BLaER1 treated with 17β-estradiol and CSF1 and Interleukin-3, amounts not matched to agents 10 nM and 100 nM (cell line): ENCODE measurements at regions not wholly inside any gene's neighbourhood (a gene's known extent, or its start where the extent isn't known, plus 50 kb on each side); places are given as distances from the start of the nearest gene placed in this dataset.
A peak's percentile ranks its signal among the peaks of the same experiment; 100 is the strongest.

Source experiments
- H3K27ac ChIP-seq, 11 experiments: shearing (Covaris generic); formaldehyde crosslinking; 2 replicates each; pipeline ENCODE4 v1.8.1; 2022
- H3K27me3 ChIP-seq, 11 experiments: shearing (Covaris generic); formaldehyde crosslinking; 2 replicates each; pipeline ENCODE4 v1.8.1; 2022
- H3K36me3 ChIP-seq, 11 experiments: shearing (Covaris generic); formaldehyde crosslinking; 2 replicates each; pipeline ENCODE4 v1.8.1; 2022
- H3K4me1 ChIP-seq, 10 experiments: shearing (Covaris generic); formaldehyde crosslinking; 2 replicates each; pipeline ENCODE4 v1.8.1; 2022
- H3K4me2 ChIP-seq, 11 experiments: shearing (Covaris generic); formaldehyde crosslinking; 2 replicates each; pipeline ENCODE4 v1.8.1; 2022
- H3K4me3 ChIP-seq, 10 experiments: shearing (Covaris generic); formaldehyde crosslinking; 2 replicates each; pipeline ENCODE4 v1.8.1; 2022
- H3K9ac ChIP-seq, 11 experiments: shearing (Covaris generic); formaldehyde crosslinking; 2 replicates each; pipeline ENCODE4 v1.8.1; 2022
- H3K9me3 ChIP-seq, 11 experiments: shearing (Covaris generic); formaldehyde crosslinking; replicated peaks in 1 of 11; 2 replicates each; pipeline ENCODE4 v1.8.1; 2022
- H4K20me1 ChIP-seq, 11 experiments: shearing (Covaris generic); formaldehyde crosslinking; 2 replicates each; pipeline ENCODE4 v1.8.1; 2022
- Cebpa-rat ChIP-seq, 11 experiments: shearing (Covaris generic); IDR thresholded peaks; 2 replicates each; pipeline ENCODE4 v1.8.1; 2022

DNA sequence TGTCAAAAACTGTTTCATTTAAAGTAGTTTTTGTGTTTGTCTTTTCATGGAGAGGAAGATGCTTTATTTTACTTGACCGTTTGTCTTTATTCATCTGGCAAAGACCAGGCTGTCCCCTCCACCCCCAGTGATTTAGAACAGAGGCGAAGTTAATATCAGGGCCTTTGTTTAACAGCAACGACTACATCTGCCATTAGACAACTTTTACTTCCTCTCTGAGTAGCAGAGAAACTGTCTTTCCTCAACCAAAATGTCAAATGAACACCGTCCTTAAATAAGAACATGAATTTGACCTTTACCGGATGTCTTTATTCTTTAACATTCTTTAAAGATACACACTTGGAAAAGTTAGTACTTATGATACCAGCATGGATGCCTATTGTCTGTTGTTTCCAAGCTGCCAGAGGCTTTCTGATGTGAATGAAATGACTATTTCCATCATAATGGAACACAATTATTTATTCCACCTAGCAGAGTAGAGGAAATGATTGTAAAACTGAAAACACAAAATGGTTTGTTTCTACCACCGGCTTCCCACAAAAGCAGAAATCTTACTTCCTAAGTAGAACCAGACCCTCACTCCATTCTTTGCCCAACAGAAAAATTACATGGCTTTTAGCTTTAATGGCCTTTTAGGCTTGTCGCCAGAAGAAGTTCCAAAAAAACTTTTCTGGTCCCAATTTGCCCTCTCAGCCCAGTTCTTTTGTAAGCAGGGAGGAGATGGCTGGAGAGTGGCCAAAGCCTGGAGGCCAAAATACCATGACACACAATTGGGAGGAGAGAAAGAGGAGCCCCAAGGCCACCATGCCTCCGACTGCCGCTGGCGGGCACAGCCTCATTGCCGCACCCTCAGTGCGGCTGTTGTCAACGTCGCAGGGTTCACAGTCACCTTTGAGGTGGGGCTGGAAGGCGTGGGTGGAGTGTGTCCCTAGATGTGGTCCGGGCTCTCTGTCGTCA is 168.5 kb downstream of the TEX36 start:
- H3K4me2 ChIP-seq, result peak overlapping the region; percentile 3 to 61 (median 18); a peak in 11 of 22 replicates
- H3K27ac ChIP-seq, result no peak overlapping the region
- no peaks in the 10 kb centered on the region for H3K27me3 ChIP-seq
- peaks cover 5 to 18% (median 14%) of the 10 kb centered on the region in 10 experiments; a peak in 15 of 20 replicates for H3K4me1 ChIP-seq
- no peak overlapping the region for H3K4me3 ChIP-seq
- H3K9me3 ChIP-seq, result peaks cover 0 to 11% (median 6%) of the 10 kb centered on the region in 11 experiments; a peak in 13 of 22 replicates
- H4K20me1 ChIP-seq, result no peaks in the 10 kb centered on the region
- no peak overlapping the region for H3K9ac ChIP-seq
- no peaks in the 10 kb centered on the region for H3K36me3 ChIP-seq
- no peak for TF ChIP-seq Cebpa-rat (IDR thresholded peaks at IDR 0.05)

DNA sequence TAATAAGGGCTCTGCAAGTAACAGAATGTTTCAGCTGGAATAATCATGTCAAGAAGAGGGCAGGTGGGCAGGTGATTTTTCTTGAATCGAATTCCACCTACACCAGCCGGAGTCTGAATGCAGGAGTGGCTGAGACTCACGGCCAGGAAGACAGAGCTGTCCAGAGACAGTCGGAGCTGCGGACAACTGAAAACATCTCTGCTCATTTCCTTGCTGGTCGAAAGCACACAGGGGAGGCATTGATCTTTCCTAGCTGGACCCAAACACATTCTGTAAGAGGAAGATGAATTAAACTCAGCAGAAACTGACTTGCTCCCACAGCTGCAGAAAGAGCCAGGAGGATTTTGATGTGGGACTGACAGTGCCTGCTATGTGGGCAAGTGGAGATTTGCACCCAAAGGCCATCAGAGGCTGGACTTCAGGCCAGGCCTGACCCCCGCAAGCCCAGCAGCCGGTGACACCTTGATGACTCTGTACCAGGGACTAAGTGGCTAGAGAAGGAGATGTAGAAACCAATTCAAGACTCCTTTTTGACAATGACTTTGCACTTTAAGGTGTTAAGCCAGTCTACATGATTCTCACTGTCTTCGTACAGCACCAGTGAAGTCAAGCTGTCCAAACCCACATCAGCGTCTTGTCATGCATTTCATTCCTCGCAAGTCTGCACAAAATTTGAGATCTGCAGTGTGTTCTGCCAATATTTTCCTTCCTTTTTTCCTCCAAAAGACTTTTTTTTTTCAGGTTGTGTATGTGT is 169.4 kb downstream of the TEX36 start:
- no peaks in the 10 kb centered on the region for H3K36me3 ChIP-seq
- H3K27me3 ChIP-seq, result no peaks in the 10 kb centered on the region
- H3K9me3 ChIP-seq, result peaks cover 0 to 6% (median 3%) of the 10 kb centered on the region in 11 experiments; a peak in 9 of 22 replicates
- peaks cover 5 to 18% (median 14%) of the 10 kb centered on the region in 10 experiments; a peak in 15 of 20 replicates for H3K4me1 ChIP-seq
- H3K4me2 ChIP-seq, result peak overlapping the region in 6 of 11 experiments; percentile 7 to 44 (median 14); a peak in 4 of 22 replicates
- H3K4me3 ChIP-seq, result no peak overlapping the region
- TF ChIP-seq Cebpa-rat (IDR thresholded peaks at IDR 0.05), result no peak
- no peak overlapping the region for H3K9ac ChIP-seq
- no peaks in the 10 kb centered on the region for H4K20me1 ChIP-seq
- no peak overlapping the region for H3K27ac ChIP-seq

DNA sequence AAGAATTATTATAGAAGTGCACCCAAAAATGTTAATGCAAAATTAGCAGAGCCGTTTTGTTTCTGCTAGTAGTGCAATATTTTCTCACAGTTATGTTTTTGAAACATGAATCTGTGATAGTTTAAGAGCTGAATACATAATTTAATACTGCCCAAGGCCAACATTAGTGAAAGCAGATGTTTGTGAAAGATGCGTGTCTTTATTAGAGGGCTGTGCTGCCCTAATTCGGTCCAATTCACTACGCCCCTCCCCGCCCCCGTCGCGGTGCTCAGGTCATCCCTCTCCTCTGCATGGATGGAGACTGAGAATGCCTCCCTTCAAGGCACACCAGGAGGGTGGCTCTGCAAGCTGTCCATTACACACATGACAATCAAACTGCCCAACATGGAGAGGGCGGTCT is 172.0 kb downstream of the TEX36 start:
- H3K4me1 ChIP-seq, result peaks cover 5 to 18% (median 13%) of the 10 kb centered on the region in 10 experiments; a peak in 14 of 20 replicates
- no peak for TF ChIP-seq Cebpa-rat (IDR thresholded peaks at IDR 0.05)
- no peak overlapping the region for H3K4me3 ChIP-seq
- H3K27me3 ChIP-seq, result no peaks in the 10 kb centered on the region
- H3K27ac ChIP-seq, result no peak overlapping the region
- no peaks in the 10 kb centered on the region for H3K9me3 ChIP-seq
- H3K4me2 ChIP-seq, result no peak overlapping the region
- no peaks in the 10 kb centered on the region for H4K20me1 ChIP-seq
- H3K36me3 ChIP-seq, result no peaks in the 10 kb centered on the region
- no peak overlapping the region for H3K9ac ChIP-seq

DNA sequence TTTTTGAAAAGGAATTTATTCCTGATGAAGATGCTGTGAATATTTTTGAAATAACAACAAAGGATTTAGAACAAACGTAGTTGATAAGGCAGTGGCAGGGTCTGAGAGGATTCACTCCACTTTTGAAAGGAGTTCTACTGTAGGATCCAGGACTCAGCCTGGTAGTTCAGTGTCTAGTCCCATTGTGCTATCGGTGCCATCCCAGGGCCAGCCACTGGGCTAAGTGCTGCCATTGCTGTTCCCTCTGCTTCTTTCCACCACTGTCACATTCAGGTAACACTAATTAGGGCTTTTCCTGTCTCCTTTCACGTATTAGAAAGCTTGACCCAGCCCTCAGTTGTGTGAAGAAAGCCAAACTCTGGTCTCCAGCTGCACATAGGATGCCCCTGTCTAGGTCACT is 177.3 kb downstream of the TEX36 start:
- no peak overlapping the region for H3K4me2 ChIP-seq
- no peaks in the 10 kb centered on the region for H4K20me1 ChIP-seq
- H3K4me1 ChIP-seq, result no peaks in the 10 kb centered on the region
- no peak overlapping the region for H3K4me3 ChIP-seq
- no peaks in the 10 kb centered on the region for H3K27me3 ChIP-seq
- no peak for TF ChIP-seq Cebpa-rat (IDR thresholded peaks at IDR 0.05)
- H3K9ac ChIP-seq, result no peak overlapping the region
- H3K9me3 ChIP-seq, result peaks cover 0 to 16% (median 8%) of the 10 kb centered on the region in 11 experiments; a peak in 9 of 22 replicates
- no peaks in the 10 kb centered on the region for H3K36me3 ChIP-seq
- no peak overlapping the region for H3K27ac ChIP-seq

DNA sequence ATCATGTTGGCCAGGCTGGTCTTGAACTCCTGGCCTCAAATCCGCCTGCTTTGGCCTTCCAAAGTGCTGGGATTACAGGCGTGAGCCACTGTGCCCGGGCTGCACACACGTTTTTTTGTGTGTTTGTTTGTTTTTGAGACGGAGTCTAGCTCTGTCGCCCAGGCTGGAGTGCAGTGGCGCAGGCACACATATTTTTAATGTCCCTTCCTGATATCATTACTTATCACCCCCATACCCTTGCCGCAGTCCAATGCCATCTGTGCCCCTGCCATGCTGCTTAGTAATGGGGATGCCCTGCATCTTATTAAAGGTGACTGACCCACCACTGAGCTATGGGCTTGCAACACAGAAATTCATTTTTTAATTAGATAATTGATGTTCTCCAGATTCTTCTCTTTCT is 180.7 kb downstream of the TEX36 start:
- Histone ChIP-seq H3K9ac (no peak overlapping the region), H4K20me1 (no peaks in the 10 kb centered on the region), H3K36me3 (no peaks in the 10 kb centered on the region), H3K27me3 (no peaks in the 10 kb centered on the region), H3K27ac (no peak overlapping the region), H3K4me1 (no peaks in the 10 kb centered on the region), H3K9me3 (peaks cover 0 to 16% (median 8%) of the 10 kb centered on the region in 11 experiments; a peak in 9 of 22 replicates), H3K4me3 (no peak overlapping the region), H3K4me2 (no peak overlapping the region)
- TF ChIP-seq Cebpa-rat (IDR thresholded peaks at IDR 0.05), result no peak

DNA sequence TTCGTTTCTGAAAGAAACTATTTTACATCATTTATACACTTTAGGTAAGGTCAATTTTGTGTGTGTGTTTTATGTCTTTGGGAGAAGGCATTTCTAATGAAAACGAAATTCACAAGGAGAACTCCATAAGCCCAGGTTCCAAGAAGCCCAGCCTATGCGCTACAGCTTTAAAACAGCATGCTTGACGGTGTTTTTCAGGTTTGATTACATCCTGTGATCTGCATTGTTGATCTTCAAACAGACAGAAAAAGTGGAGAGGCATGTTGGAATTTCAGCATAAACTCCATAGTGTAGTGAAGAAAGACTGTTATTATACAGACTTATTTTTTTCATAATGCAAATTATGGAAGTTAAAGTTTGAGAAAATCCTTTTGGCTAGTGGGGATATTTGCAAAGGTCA is 187.6 kb downstream of the TEX36 start:
- Histone ChIP-seq H3K4me3 (no peak overlapping the region), H3K36me3 (no peaks in the 10 kb centered on the region), H3K4me1 (peaks cover 0 to 21% (median 7%) of the 10 kb centered on the region in 10 experiments; a peak in 10 of 20 replicates), H3K4me2 (no peak overlapping the region), H3K27ac (no peak overlapping the region), H3K9ac (no peak overlapping the region), H3K27me3 (no peaks in the 10 kb centered on the region), H4K20me1 (no peaks in the 10 kb centered on the region), H3K9me3 (no peaks in the 10 kb centered on the region)
- no peak for TF ChIP-seq Cebpa-rat (IDR thresholded peaks at IDR 0.05)

DNA sequence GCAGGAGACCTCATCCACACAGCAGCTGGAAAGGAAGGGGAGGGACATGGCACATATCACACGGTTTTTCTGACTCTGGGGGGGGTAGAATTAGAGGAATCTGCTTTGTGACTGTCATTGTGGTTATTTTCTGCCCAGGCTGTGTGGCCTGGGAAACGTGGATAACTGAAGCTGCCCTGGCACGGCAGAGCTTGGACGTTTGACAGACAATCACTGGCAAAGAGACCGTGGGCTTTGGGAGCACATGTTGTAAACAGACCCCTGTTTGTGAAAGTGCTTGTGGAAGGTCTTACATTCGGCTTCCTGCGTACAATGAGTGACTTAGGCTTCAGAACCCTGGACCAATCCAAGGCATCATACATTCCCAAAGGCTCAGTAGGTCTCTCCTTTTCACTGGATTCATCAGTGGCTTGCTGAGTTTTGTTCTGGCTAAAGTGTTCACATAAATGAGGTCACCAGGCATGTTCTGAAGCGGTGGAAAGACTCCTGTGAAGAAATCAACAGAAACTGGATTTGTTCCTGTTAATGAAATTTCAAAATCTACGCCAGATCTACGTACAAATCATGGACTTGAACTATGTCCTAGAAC is 188.2 kb downstream of the TEX36 start:
- Histone ChIP-seq H3K4me2 (no peak overlapping the region), H3K36me3 (no peaks in the 10 kb centered on the region), H3K4me3 (no peak overlapping the region), H3K4me1 (peaks cover 0 to 21% (median 7%) of the 10 kb centered on the region in 10 experiments; a peak in 10 of 20 replicates), H4K20me1 (no peaks in the 10 kb centered on the region), H3K27ac (no peak overlapping the region), H3K9ac (no peak overlapping the region), H3K27me3 (no peaks in the 10 kb centered on the region), H3K9me3 (no peaks in the 10 kb centered on the region)
- TF ChIP-seq Cebpa-rat (IDR thresholded peaks at IDR 0.05), result no peak

DNA sequence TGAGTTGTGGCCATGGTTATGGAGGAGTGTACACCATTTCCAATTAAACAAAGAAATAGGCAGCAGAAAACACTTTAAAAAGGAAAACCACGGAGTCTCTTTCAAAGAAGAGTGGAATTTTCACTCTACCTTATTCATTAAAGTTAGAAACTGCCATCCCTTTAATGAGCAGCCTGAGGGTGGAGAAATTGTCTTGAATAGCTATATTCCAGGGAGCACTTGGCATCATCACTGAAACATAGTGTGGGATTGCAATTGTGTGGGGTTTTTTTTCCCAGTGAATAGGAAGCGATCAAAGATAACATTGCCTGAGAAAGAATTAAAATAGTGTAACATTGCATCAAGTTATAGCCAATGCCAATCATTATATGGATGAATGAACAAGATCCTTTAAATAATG is 191.6 kb downstream of the TEX36 start:
- Histone ChIP-seq H3K4me2 (peak overlapping the region in 4 of 11 experiments; percentile 14 to 34 (median 18); a peak in 4 of 22 replicates), H3K27me3 (no peaks in the 10 kb centered on the region), H4K20me1 (no peaks in the 10 kb centered on the region), H3K36me3 (no peaks in the 10 kb centered on the region), H3K9me3 (no peaks in the 10 kb centered on the region), H3K9ac (no peak overlapping the region), H3K4me3 (no peak overlapping the region), H3K4me1 (peaks cover 0 to 21% (median 7%) of the 10 kb centered on the region in 10 experiments; a peak in 10 of 20 replicates), H3K27ac (no peak overlapping the region)
- no peak for TF ChIP-seq Cebpa-rat (IDR thresholded peaks at IDR 0.05)

DNA sequence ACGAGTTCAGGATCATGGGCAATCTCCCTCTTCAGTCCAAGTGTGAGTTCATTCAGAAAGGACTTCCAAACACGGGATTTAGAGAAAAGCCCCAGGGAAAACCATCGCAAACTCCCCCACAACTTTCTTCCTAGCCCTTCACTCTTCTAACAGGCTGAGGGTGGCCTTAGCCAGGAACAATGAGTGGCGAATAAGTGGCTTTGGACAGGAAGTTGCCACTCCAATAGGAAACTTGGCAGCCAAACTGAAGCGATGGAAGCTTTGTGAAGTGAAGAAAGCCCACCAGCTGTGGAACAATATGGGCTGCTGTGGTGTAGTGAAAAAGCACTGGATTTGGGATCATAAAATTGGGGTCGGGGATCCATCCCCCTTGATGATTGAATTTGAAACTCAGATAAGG is 193.2 kb downstream of the TEX36 start:
- Histone ChIP-seq H3K36me3 (no peaks in the 10 kb centered on the region), H3K9ac (no peak overlapping the region), H3K27ac (no peak overlapping the region), H3K27me3 (no peaks in the 10 kb centered on the region), H4K20me1 (no peaks in the 10 kb centered on the region), H3K4me3 (no peak overlapping the region), H3K4me1 (peaks cover 0 to 21% (median 7%) of the 10 kb centered on the region in 10 experiments; a peak in 10 of 20 replicates), H3K9me3 (no peaks in the 10 kb centered on the region), H3K4me2 (no peak overlapping the region)
- TF ChIP-seq Cebpa-rat (IDR thresholded peaks at IDR 0.05), result no peak
